CD4-positive, alpha-beta T cell (primary cell): ENCODE measurements at regions not wholly inside any gene's neighbourhood (a gene's known extent, or its start where the extent isn't known, plus 50 kb on each side); places are given as distances from the start of the nearest gene placed in this dataset.

Experiments used
- ATAC-seq: fragments of 200-7000 bp; cut with Tn5 transposase; one replicate; pipeline ENCODE4 v1.10.0; 2022; ENCODE audit warnings: mild to moderate bottlenecking; ENCODE audit not compliant: poor library complexity
- CTCF ChIA-PET: fragments of 350-600 bp; sonication (Branson Sonifier 250); formaldehyde crosslinking; loops from one replicate; lab custom pipeline; 2021; ENCODE audit warnings: antibody characterized with exemption, inconsistent platforms; lab: Charles Lee
- POLR2A ChIA-PET: fragments of 350-600 bp; sonication (Branson Sonifier 250); formaldehyde crosslinking; loops from one replicate; lab custom pipeline; 2021; ENCODE audit warnings: antibody characterized with exemption, inconsistent platforms; lab: Charles Lee
- DNase-seq, 14 experiments: peaks; one replicate each; pipeline ENCODE4 v3.0.0-alpha.2; 2013 to 2020; ENCODE audit warnings: mixed read lengths in 2 of 14
- H3K27ac ChIP-seq, 2 donors: one replicate each; pipeline versions ENCODE4 v1.5.1 to v1.7.0; 2013; ENCODE audit warnings: low read length in 2 of 2, low read depth in 1 of 2, mild to moderate bottlenecking in 1 of 2
- H3K27me3 ChIP-seq, 2 experiments: 1 replicate in 1 of 2; 2 replicates in 1 of 2; pipeline versions ENCODE4 v1.6.1 to v1.7.0; 2013; ENCODE audit warnings: low read length in 2 of 2, control low read depth in 1 of 2, mild to moderate bottlenecking in 1 of 2, moderate library complexity in 1 of 2; ENCODE audit not compliant: insufficient read depth in 2 of 2, control insufficient read depth in 1 of 2
- H3K36me3 ChIP-seq: one replicate; pipeline ENCODE4 v1.6.1; 2013; ENCODE audit warnings: low read length, control low read depth; ENCODE audit not compliant: insufficient read depth
- H3K4me1 ChIP-seq: one replicate; pipeline ENCODE4 v1.6.1; 2013; ENCODE audit warnings: low read length, control low read depth; ENCODE audit not compliant: insufficient read depth
- H3K4me3 ChIP-seq: one replicate; pipeline ENCODE4 v1.5.1; 2013; ENCODE audit warnings: mild to moderate bottlenecking, low read length, moderate library complexity
- H3K9me3 ChIP-seq, 2 experiments: 1 replicate in 1 of 2; 2 replicates in 1 of 2; pipeline versions ENCODE4 v1.6.1 to v1.7.0; 2013; ENCODE audit warnings: low read length in 2 of 2, mild to moderate bottlenecking in 2 of 2, control low read depth in 1 of 2, moderate library complexity in 1 of 2; ENCODE audit not compliant: control insufficient read depth in 1 of 2, insufficient read depth in 1 of 2
- H3K27ac Mint-ChIP-seq: one replicate; pipeline ENCODE4 v1.8.0; 2020; ENCODE audit warnings: mixed read lengths
- H3K27me3 Mint-ChIP-seq: one replicate; pipeline ENCODE4 v1.8.0; 2021; ENCODE audit warnings: mixed read lengths
- H3K36me3 Mint-ChIP-seq: one replicate; pipeline ENCODE4 v1.8.0; 2021; ENCODE audit warnings: low read depth, mixed read lengths
- H3K4me1 Mint-ChIP-seq: one replicate; pipeline ENCODE4 v1.8.0; 2021; ENCODE audit warnings: low read depth, mixed read lengths
- H3K4me3 Mint-ChIP-seq: one replicate; pipeline ENCODE4 v1.8.0; 2020; ENCODE audit warnings: mild to moderate bottlenecking, mixed read lengths
- H3K9me3 Mint-ChIP-seq: one replicate; pipeline ENCODE4 v1.8.0; 2020; ENCODE audit warnings: mixed read lengths
- intact Hi-C, 2 experiments: fragments of 100-400 bp; cut with DNase I in 1 of 2; cut with micrococcal nuclease in 1 of 2; formaldehyde crosslinking; loops; one replicate each; pipeline versions ENCODE4 v1.15.1 to v1.9.0; 2023 to 2025; cut with DNase I, micrococcal nuclease
- TF ChIP-seq, protein P1 (sequence below): fragments of 200-600 bp; IDR thresholded peaks from one replicate; pipeline ENCODE4 v1.8.0; 2022; ENCODE audit warnings: antibody characterized with exemption, mild to moderate bottlenecking

GRCh38 chr5:89016741-89017303, 133.8 kb upstream of the MEF2C start:
- H3K36me3 ChIP-seq: no peaks in the 10 kb centered on the region
- H3K4me1 Mint-ChIP-seq: no peaks in the 10 kb centered on the region
- H3K4me3 ChIP-seq: no peak overlapping the region

GRCh38 chr5:89015409-89015808, 132.4 kb upstream of the MEF2C start:
- TF ChIP-seq, protein P1, sequence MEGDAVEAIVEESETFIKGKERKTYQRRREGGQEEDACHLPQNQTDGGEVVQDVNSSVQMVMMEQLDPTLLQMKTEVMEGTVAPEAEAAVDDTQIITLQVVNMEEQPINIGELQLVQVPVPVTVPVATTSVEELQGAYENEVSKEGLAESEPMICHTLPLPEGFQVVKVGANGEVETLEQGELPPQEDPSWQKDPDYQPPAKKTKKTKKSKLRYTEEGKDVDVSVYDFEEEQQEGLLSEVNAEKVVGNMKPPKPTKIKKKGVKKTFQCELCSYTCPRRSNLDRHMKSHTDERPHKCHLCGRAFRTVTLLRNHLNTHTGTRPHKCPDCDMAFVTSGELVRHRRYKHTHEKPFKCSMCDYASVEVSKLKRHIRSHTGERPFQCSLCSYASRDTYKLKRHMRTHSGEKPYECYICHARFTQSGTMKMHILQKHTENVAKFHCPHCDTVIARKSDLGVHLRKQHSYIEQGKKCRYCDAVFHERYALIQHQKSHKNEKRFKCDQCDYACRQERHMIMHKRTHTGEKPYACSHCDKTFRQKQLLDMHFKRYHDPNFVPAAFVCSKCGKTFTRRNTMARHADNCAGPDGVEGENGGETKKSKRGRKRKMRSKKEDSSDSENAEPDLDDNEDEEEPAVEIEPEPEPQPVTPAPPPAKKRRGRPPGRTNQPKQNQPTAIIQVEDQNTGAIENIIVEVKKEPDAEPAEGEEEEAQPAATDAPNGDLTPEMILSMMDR: no peak
- ChIA-PET CTCF (no interaction called here), POLR2A (no interaction called here)
- Mint-ChIP-seq H3K4me3 (no peak overlapping the region), H3K36me3 (no peaks in the 10 kb centered on the region), H3K27ac (no peak overlapping the region), H3K4me1 (no peaks in the 10 kb centered on the region), H3K9me3 (no peaks in the 10 kb centered on the region), H3K27me3 (no peaks in the 10 kb centered on the region)
- intact Hi-C loops: no loop called here
- DNase-seq (no peak), ATAC-seq (no peak)
- no peaks in the 10 kb centered on the region for H3K4me1 ChIP-seq
- H3K4me3 ChIP-seq: no peak overlapping the region
- H3K27ac ChIP-seq: no peak overlapping the region
- H3K36me3 ChIP-seq: no peaks in the 10 kb centered on the region
- H3K9me3 ChIP-seq: peaks cover 0 to 4% of the 10 kb centered on the region in 2 experiments
- no peaks in the 10 kb centered on the region for H3K27me3 ChIP-seq

More at GRCh38 chr5:89016741-89017303, 133.8 kb upstream of the MEF2C start:
- Histone ChIP-seq H3K27me3 (no peaks in the 10 kb centered on the region), H3K4me1 (no peaks in the 10 kb centered on the region), H3K27ac (no peak overlapping the region), H3K9me3 (peaks cover 0 to 4% of the 10 kb centered on the region in 2 experiments)
- no peak for DNase-seq
- H3K36me3 Mint-ChIP-seq: no peaks in the 10 kb centered on the region
- ChIA-PET CTCF (no interaction called here), POLR2A (no interaction called here)
- TF ChIP-seq, protein P1: no peak
- intact Hi-C loops: no loop called here
- H3K9me3 Mint-ChIP-seq: no peaks in the 10 kb centered on the region
- H3K4me3 Mint-ChIP-seq: no peak overlapping the region
- no peak for ATAC-seq
- no peaks in the 10 kb centered on the region for H3K27me3 Mint-ChIP-seq
- no peak overlapping the region for H3K27ac Mint-ChIP-seq

GRCh38 chr5:89011778-89012711, 129.1 kb upstream of the MEF2C start:
- intact Hi-C loops: no loop called here
- Mint-ChIP-seq H3K4me3 (no peak overlapping the region), H3K36me3 (no peaks in the 10 kb centered on the region), H3K9me3 (no peaks in the 10 kb centered on the region), H3K27ac (no peak overlapping the region), H3K27me3 (no peaks in the 10 kb centered on the region), H3K4me1 (no peaks in the 10 kb centered on the region)
- TF ChIP-seq, protein P1: no peak
- DNase-seq (no peak), ATAC-seq (no peak)
- Histone ChIP-seq H3K27ac (no peak overlapping the region), H3K9me3 (no peaks in the 10 kb centered on the region), H3K4me1 (no peaks in the 10 kb centered on the region), H3K27me3 (no peaks in the 10 kb centered on the region), H3K36me3 (no peaks in the 10 kb centered on the region), H3K4me3 (no peak overlapping the region)
- POLR2A ChIA-PET: no interaction called here
- CTCF ChIA-PET: no interaction called here
